GM19455 (cell line): ENCODE measurements at regions not wholly inside any gene's neighbourhood (a gene's known extent, or its start where the extent isn't known, plus 50 kb on each side); places are given as distances from the start of the nearest gene placed in this dataset.

Experiments
- ATAC-seq: cut with Tn5 transposase; IDR thresholded peaks from one replicate; pipeline ENCODE4 v1.9.1; 2021; ENCODE audit not compliant: unreplicated experiment

DNA sequence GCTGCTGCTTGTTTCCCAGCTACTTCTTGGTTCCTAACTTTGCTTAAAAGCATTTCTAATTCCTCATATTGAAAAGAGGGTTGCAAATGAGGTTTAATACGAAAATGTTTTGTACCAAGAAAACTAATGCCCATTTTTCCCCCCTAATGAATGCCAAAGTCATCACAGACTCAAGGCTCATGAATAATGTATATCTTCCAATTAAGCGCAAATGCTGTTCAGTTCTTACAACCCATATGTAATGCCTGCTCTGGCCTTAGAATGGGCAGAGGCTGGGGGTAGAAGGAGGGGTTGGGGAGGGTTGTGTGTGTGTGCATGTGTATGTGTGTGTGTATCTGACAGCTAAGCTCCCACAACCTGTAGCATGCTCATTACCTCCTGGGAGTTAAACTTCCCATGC, 901.7 kb downstream of the KCNMA1 start:
- no peak for ATAC-seq

- ATAC-seq: no peak
These were observed 904.1 kb downstream of the KCNMA1 start for GRCh38 chr10:76733441-76733936.

DNA sequence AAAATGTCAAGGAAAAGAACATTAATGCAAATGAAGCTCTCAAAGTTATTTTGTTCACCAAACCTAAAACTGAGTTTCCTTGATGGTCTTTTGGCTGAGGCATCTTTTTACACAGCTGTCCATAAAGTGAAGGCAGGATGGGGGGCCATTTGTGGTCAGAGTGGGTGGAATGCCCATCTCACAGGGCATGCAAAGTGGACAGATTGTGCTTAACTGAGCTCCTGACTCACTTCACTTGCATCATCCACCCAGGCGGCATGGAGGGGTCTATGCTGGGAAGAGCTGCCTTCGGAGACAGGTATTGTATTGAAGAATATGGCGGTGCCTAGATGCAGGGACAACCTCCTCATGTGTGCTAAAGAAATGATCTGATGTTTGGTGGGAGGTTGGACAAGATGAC, 905.3 kb downstream of the KCNMA1 start:
- ATAC-seq: no peak

DNA sequence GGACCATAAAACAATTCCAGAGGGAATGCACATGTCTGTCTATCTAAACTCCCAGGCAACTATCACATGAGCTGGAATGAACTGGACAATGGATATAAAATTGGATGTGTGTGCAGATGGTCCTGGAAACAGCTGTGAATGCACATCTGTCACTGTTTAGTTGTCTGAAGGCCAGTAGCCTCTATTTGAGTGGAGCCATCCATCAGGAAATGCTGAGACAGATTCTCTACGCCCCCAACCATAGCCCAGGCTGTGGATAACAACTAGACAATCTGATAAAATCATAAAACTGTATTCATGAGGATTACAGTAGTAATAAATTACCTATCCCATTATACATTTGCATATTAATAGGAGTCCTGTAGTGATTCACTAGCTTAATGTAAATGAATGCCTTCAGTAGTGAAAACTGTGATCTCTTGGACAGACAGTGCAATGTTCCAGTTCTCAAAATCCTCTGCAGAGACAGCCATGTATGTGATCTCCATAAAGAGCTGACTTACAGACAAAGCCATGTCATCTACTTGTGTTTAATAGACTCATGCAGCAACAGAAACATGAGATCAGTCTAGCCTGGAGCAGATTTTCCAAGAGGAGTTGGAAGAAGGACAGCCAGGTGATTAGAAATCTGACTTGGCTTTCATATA, 907.6 kb downstream of the KCNMA1 start:
- no peak for ATAC-seq

DNA sequence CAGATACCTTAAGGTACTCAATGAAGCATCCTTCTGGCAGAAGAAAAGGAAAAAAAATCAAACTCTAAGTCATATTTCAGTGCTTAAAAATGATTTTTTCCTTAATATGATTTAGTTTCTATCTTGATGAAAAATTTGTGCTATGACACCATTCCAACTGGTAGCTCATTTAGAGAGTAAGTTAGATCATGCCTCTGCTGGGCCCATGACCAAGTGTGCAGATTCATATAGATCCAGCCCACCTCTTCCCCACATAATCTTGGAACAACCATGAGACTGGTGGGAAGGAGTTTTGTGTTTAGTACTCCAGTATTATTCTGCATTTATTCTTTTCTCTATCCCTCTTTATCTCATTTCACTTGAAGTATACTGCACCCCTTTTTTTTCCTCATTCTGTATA, 908.3 kb downstream of the KCNMA1 start:
- no peak for ATAC-seq

DNA sequence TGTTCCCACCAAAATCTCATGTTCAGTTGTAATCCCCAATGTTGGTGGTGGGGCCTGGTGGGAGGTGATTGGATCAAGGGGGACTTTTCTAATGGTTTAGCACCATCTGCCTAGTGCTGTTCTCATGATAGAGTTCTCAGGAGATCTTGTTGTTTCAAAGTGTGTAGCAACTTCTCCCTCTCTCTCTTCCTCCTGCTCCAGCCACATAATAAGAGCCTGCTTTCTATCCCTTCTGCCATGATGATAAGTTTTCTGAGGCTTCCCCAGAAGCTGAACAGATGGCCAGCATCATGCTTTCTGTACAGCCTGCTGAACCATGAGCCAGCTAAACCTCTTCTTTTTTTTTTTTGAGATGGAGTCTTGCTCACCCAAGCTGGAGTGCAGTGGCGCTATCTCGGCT, 910.6 kb downstream of the KCNMA1 start:
- ATAC-seq: no peak

DNA sequence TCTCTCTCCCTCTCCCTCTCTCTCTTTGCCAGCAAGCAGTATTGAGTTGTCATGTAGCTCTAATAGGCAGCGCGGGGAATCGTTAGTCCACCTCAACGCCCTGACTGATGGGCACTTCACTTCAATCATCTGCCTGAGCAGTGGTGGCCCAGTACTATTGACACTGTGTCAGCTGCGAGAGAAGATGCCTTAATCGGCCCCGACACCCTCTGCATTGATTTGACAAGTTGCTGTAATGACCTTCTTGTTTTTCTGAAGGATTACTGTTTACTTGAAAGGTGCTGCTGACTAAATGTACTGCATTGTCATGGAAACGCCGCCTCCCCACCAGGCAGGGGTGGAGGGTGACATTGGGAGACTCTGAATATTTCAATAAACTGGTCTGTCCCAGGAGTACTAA, 913.8 kb downstream of the KCNMA1 start:
- no peak for ATAC-seq

DNA sequence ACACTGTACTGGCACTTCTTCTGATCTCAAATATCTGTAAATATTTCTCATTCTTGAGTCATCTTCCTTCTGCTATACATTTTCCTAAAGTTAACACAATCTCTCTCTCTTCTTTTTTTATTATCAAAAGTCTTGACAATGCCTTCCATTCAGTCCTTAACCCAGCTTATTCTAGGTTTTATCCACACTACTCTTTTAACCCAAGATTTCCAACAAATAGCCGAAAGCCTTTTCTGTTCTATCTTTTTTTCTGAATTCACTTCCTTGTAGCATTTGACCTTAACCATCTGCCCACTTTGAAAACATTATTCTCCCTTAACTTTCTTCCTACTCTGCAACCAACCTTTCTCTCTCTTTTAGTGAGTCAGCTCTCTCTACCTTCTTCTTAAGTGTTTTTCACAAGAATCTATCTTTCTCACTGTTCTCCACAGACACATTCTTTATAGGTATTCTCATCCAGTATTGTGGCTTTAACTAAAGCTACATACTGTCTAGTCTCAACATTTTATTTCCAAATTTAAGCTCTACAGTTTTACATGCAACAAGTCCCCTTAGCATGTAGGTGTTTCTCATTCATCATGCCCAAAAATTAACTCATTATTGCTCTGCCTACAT, 915.6 kb downstream of the KCNMA1 start:
- no peak for ATAC-seq

DNA sequence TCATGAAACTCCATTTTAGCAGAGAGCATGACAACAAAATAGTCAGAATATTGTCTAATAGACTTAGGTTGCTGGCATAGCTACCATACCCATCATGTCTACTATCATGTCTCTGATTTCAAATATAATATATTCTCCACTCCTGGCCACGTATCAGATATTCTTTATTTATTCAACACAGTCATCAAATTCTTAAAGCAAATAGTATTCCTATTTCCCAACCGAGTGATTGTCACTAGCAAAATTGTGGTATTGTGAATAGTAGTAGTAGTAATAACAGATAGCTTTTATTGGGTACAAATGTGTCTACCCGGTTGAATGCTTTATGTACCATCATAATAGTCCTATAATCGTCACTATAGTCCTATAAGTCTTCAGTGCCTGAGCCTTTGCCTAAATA, 918.6 kb downstream of the KCNMA1 start:
- ATAC-seq: no peak

DNA sequence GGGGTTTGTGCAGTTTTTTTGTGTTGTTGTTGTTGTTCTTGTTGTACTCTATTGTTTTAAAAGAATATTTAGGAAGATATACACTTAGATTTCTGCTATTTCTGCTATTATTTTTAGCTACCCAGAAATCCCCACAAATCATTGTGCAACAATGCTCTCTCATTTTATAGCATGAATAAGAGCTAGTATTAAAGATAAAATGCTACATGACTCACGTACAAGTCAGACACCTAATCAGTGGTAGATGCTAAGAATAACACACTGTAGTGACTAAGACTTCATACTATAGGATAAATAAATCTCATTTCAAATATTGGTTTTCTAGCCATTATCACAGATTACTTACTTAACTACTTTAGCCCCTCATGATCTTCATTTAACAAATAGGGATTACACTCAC, 920.5 kb downstream of the KCNMA1 start:
- ATAC-seq: no peak

GRCh38 chr10:76711222-76711997, 926.2 kb downstream of the KCNMA1 start:
- no peak for ATAC-seq

DNA sequence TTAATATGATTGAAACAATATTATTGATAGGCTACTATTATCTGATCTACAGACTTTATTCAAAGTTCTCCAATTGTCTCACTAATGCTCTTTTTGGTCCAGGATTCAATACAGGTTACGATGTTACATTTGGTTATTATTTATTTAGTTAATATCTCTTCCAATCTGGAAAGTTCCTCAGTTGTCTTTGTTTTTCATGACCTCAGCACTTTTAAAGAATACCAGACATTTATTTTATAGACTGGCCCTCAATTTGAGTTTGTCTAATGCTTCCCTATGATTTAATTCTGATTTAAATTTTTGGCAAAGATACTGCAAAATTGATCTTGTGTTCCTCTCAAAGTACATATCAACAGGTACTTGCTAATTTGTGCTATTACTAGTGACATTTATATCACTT, 937.4 kb downstream of the KCNMA1 start:
- no peak for ATAC-seq

DNA sequence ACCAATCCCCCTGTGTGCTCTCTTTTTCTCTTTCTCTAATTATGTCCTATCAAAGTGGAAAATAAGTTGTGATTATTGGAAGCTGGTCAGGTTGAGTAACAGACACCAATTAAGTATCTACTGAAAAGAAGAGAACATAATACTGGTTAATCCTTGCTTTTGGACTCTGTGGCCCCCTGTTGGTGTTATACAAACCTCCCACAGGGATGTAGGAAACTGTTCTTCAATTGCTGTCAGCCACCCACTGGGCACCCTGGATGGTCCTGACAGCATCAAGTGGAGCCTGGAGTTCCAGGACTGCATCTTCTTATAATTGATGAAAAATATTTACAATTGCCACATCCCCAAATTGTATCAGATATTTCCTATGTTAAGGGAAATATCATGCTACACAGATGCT, 939.7 kb downstream of the KCNMA1 start:
- no peak for ATAC-seq

GRCh38 chr10:76695069-76695468, 942.5 kb downstream of the KCNMA1 start:
- no peak for ATAC-seq

- no peak for ATAC-seq
These were observed 951.4 kb downstream of the KCNMA1 start for GRCh38 chr10:76686201-76686600.

DNA sequence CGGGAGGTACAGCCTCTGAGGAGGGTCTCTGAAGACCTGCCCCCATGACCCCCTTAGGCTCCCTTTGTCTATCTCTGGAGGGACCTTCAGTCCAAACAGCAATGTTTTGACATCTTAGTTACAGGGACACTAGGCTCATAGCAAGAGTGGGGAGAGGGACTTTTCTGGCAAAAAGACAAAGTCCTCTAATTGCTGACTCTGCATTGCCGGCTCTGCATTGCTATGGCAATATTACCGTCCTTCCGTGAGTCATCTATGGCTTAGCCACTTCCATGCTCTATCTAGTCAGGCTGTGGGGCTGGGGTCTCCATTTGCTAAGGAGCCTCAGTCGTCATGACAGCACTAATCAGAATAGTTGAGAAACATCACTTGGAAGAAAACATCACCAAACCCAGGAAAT, 952.6 kb downstream of the KCNMA1 start:
- no peak for ATAC-seq

DNA sequence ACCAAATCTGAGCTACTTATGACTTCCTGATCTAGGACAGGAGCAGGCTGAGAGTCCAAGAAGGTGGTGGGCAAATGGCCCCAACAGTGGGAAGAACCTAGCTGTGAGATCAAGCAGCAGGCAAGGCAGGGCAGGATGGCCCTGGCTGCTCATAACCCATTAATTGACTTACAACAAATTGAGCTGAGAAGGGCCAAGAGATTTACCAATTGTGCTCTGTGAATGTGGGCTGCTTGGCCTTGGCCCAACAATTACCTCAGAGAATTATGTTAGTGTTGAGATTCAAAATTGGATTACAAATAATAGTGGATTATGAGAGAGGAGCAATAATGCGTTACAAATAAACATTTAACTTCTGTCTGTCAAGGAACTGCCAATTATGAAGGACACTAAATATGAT, 956.5 kb downstream of the KCNMA1 start:
- no peak for ATAC-seq

- no peak for ATAC-seq
These were observed 958.6 kb downstream of the KCNMA1 start for GRCh38 chr10:76679030-76679429.

- ATAC-seq: no peak
These were observed 961.5 kb downstream of the KCNMA1 start for GRCh38 chr10:76675951-76676587.

- ATAC-seq: no peak
These were observed 962.1 kb downstream of the KCNMA1 start for GRCh38 chr10:76675561-76675950.
